ENCODE measurements at regions not wholly inside any gene's neighbourhood (a gene's known extent, or its start where the extent isn't known, plus 50 kb on each side); places are given as distances from the start of the nearest gene placed in this dataset.

GRCh38 chr18:43671431-43671830 lies 394.1 kb upstream of the SYT4 start:
- no peaks in the 10 kb centered on the region for H3K79me2 ChIP-seq (ENCODE audit: insufficient read depth)
- H4K20me1 ChIP-seq (ENCODE audit: insufficient read depth) = no peaks in the 10 kb centered on the region
- no peaks in the 10 kb centered on the region for H3K36me3 ChIP-seq (ENCODE audit: low read depth)
- H3K9me2 ChIP-seq (ENCODE audit: insufficient read depth) = no peaks in the 10 kb centered on the region
- DNase-seq = no peak
- no peak overlapping the region for H2AFZ ChIP-seq
- peaks cover 5% of the 10 kb centered on the region; the same call in 1 of the 2 replicates for H3K4me1 ChIP-seq (ENCODE audit: insufficient read depth)
- no peaks in the 10 kb centered on the region for H3K27me3 ChIP-seq (replicated peaks; ENCODE audit: insufficient read depth)
- no peak overlapping the region for H3K4me3 ChIP-seq
- WGBS, 2 experiments (ENCODE audit: low coverage in 1 of 2, low lambda C conversion rate in 2 of 2, missing lambda C conversion rate in 2 of 2) = 30 to 64% methylated on average over 1 of the region's 1 CpG
- H3K4me2 ChIP-seq (ENCODE audit: unreplicated experiment) = no peak overlapping the region
- TF ChIP-seq EZH2phosphoT487 (IDR thresholded peaks at IDR 0.05; ENCODE audit: insufficient read depth, low read depth) (no peak), EZH2 (IDR thresholded peaks at IDR 0.05; ENCODE audit: insufficient read depth, poor library complexity, severe bottlenecking) (no peak)
- no peaks in the 10 kb centered on the region for H3K9me3 ChIP-seq (ENCODE audit: low read depth)
- H3K9ac ChIP-seq = no peak overlapping the region
- in situ Hi-C loops (cut with MboI) = loop anchor here (10.0 to 25.0 kb wide), 3 partner anchors 57 to 1691 kb away; no protein-coding TSS in a partner anchor
- H3F3A ChIP-seq (ENCODE audit: insufficient read depth) = no peaks in the 10 kb centered on the region
- H3K27ac ChIP-seq = no peak overlapping the region

- H3K4me3 ChIP-seq = no peak overlapping the region
- H3K27me3 ChIP-seq (replicated peaks; ENCODE audit: insufficient read depth) = no peaks in the 10 kb centered on the region
- H3K9ac ChIP-seq = no peak overlapping the region
- in situ Hi-C loops (cut with MboI) = no loop called here
- no peaks in the 10 kb centered on the region for H3K79me2 ChIP-seq (ENCODE audit: insufficient read depth)
- DNase-seq = peak; percentile 48
- no peak overlapping the region for H3K27ac ChIP-seq
- H3F3A ChIP-seq (ENCODE audit: insufficient read depth) = no peaks in the 10 kb centered on the region
- no peaks in the 10 kb centered on the region for H4K20me1 ChIP-seq (ENCODE audit: insufficient read depth)
- no peak for TF ChIP-seq EZH2 (IDR thresholded peaks at IDR 0.05; ENCODE audit: insufficient read depth, poor library complexity, severe bottlenecking)
- TF ChIP-seq EZH2phosphoT487 (IDR thresholded peaks at IDR 0.05; ENCODE audit: insufficient read depth, low read depth) = no peak
- WGBS, 2 experiments (ENCODE audit: low coverage in 1 of 2, low lambda C conversion rate in 2 of 2, missing lambda C conversion rate in 2 of 2) = 15 to 23% methylated on average over 2 of the region's 2 CpGs
- 0 out of 2 replicates have a peak overlapping the region, but pooled peaks have one; percentile 26 for H2AFZ ChIP-seq
- H3K9me3 ChIP-seq (ENCODE audit: low read depth) = no peaks in the 10 kb centered on the region
- no peaks in the 10 kb centered on the region for H3K36me3 ChIP-seq (ENCODE audit: low read depth)
- no peak overlapping the region for H3K4me2 ChIP-seq (ENCODE audit: unreplicated experiment)
- peaks cover 10% of the 10 kb centered on the region; the same call in 1 of the 2 replicates for H3K4me1 ChIP-seq (ENCODE audit: insufficient read depth)
- H3K9me2 ChIP-seq (ENCODE audit: insufficient read depth) = no peaks in the 10 kb centered on the region
These were observed 402.8 kb upstream of the SYT4 start for GRCh38 chr18:43680096-43680495.

GRCh38 chr18:43681661-43682060 lies 404.4 kb upstream of the SYT4 start:
- no peaks in the 10 kb centered on the region for H3K9me3 ChIP-seq (ENCODE audit: low read depth)
- in situ Hi-C loops (cut with MboI) = no loop called here
- no peaks in the 10 kb centered on the region for H3K9me2 ChIP-seq (ENCODE audit: insufficient read depth)
- H4K20me1 ChIP-seq (ENCODE audit: insufficient read depth) = no peaks in the 10 kb centered on the region
- H3K4me2 ChIP-seq (ENCODE audit: unreplicated experiment) = no peak overlapping the region
- no peak overlapping the region for H3K9ac ChIP-seq
- 79 to 83% methylated on average over 5 of the region's 5 CpGs for WGBS, 2 experiments (ENCODE audit: low coverage in 1 of 2, low lambda C conversion rate in 2 of 2, missing lambda C conversion rate in 2 of 2)
- no peaks in the 10 kb centered on the region for H3F3A ChIP-seq (ENCODE audit: insufficient read depth)
- DNase-seq = no peak
- H3K36me3 ChIP-seq (ENCODE audit: low read depth) = no peaks in the 10 kb centered on the region
- TF ChIP-seq EZH2phosphoT487 (IDR thresholded peaks at IDR 0.05; ENCODE audit: insufficient read depth, low read depth) (no peak), EZH2 (IDR thresholded peaks at IDR 0.05; ENCODE audit: insufficient read depth, poor library complexity, severe bottlenecking) (no peak)
- peaks cover 10% of the 10 kb centered on the region; the same call in 1 of the 2 replicates for H3K4me1 ChIP-seq (ENCODE audit: insufficient read depth)
- H3K79me2 ChIP-seq (ENCODE audit: insufficient read depth) = no peaks in the 10 kb centered on the region
- H2AFZ ChIP-seq = no peak overlapping the region
- H3K4me3 ChIP-seq = no peak overlapping the region
- no peak overlapping the region for H3K27ac ChIP-seq
- H3K27me3 ChIP-seq (replicated peaks; ENCODE audit: insufficient read depth) = no peaks in the 10 kb centered on the region

GRCh38 chr18:43682196-43682595 lies 404.9 kb upstream of the SYT4 start:
- 79 to 86% methylated on average over 7 of the region's 7 CpGs for WGBS, 2 experiments (ENCODE audit: low coverage in 1 of 2, low lambda C conversion rate in 2 of 2, missing lambda C conversion rate in 2 of 2)
- H3K27ac ChIP-seq = no peak overlapping the region
- H3K79me2 ChIP-seq (ENCODE audit: insufficient read depth) = no peaks in the 10 kb centered on the region
- H3K9me2 ChIP-seq (ENCODE audit: insufficient read depth) = no peaks in the 10 kb centered on the region
- TF ChIP-seq EZH2phosphoT487 (IDR thresholded peaks at IDR 0.05; ENCODE audit: insufficient read depth, low read depth) (no peak), EZH2 (IDR thresholded peaks at IDR 0.05; ENCODE audit: insufficient read depth, poor library complexity, severe bottlenecking) (no peak)
- in situ Hi-C loops (cut with MboI) = no loop called here
- H3K4me2 ChIP-seq (ENCODE audit: unreplicated experiment) = no peak overlapping the region
- no peak overlapping the region for H3K4me3 ChIP-seq
- H3K27me3 ChIP-seq (replicated peaks; ENCODE audit: insufficient read depth) = no peaks in the 10 kb centered on the region
- peaks cover 10% of the 10 kb centered on the region; the same call in 1 of the 2 replicates for H3K4me1 ChIP-seq (ENCODE audit: insufficient read depth)
- no peaks in the 10 kb centered on the region for H4K20me1 ChIP-seq (ENCODE audit: insufficient read depth)
- H3K9ac ChIP-seq = no peak overlapping the region
- no peaks in the 10 kb centered on the region for H3K36me3 ChIP-seq (ENCODE audit: low read depth)
- H3K9me3 ChIP-seq (ENCODE audit: low read depth) = no peaks in the 10 kb centered on the region
- H2AFZ ChIP-seq = no peak overlapping the region
- DNase-seq = no peak
- H3F3A ChIP-seq (ENCODE audit: insufficient read depth) = no peaks in the 10 kb centered on the region

- Histone ChIP-seq H3K79me2 (ENCODE audit: insufficient read depth) (no peaks in the 10 kb centered on the region), H3K9me2 (ENCODE audit: insufficient read depth) (no peaks in the 10 kb centered on the region), H3K27ac (no peak overlapping the region), H3F3A (ENCODE audit: insufficient read depth) (no peaks in the 10 kb centered on the region), H3K4me3 (no peak overlapping the region), H3K4me1 (ENCODE audit: insufficient read depth) (no peaks in the 10 kb centered on the region), H3K9ac (no peak overlapping the region), H3K36me3 (ENCODE audit: low read depth) (no peaks in the 10 kb centered on the region), H4K20me1 (ENCODE audit: insufficient read depth) (no peaks in the 10 kb centered on the region), H3K27me3 (replicated peaks; ENCODE audit: insufficient read depth) (no peaks in the 10 kb centered on the region), H2AFZ (no peak overlapping the region), H3K4me2 (ENCODE audit: unreplicated experiment) (no peak overlapping the region), H3K9me3 (ENCODE audit: low read depth) (no peaks in the 10 kb centered on the region)
- 96 to 100% methylated on average over 1 of the region's 1 CpG for WGBS, 2 experiments (ENCODE audit: low coverage in 1 of 2, low lambda C conversion rate in 2 of 2, missing lambda C conversion rate in 2 of 2)
- no peak for DNase-seq
- TF ChIP-seq EZH2phosphoT487 (IDR thresholded peaks at IDR 0.05; ENCODE audit: insufficient read depth, low read depth) (no peak), EZH2 (IDR thresholded peaks at IDR 0.05; ENCODE audit: insufficient read depth, poor library complexity, severe bottlenecking) (no peak)
- in situ Hi-C loops (cut with MboI) = no loop called here
These were observed 409.4 kb upstream of the SYT4 start for GRCh38 chr18:43686709-43687108.
